Sciatic nerve (tissue), 2 donors: ENCODE measurements at regions not wholly inside any gene's neighbourhood (a gene's known extent, or its start where the extent isn't known, plus 50 kb on each side); places are given as distances from the start of the nearest gene placed in this dataset.
"Not testable (repeated sequence)": the region's sequence is repeated elsewhere in the genome, so short reads cannot be mapped to it uniquely, and the experiment has no call there.

Experiments used
- ATAC-seq: fragments of 200-7000 bp; cut with Tn5 transposase; one replicate; pipeline ENCODE4 v1.9.1; 2020; ENCODE audit warnings: mild to moderate bottlenecking, moderate library complexity
- DNase-seq: peaks from one replicate; pipeline ENCODE4 v3.0.0-alpha.2; 2020; ENCODE audit warnings: low spot score
- intact Hi-C: fragments of 100-400 bp; cut with DNase I; formaldehyde crosslinking; loops from one replicate; pipeline ENCODE4 v1.14.2; 2022
- donor health status: DM: no; HTN: no; CAD: no.
- donor health status: DM: no; HTN: no; CAD: no.

DNA sequence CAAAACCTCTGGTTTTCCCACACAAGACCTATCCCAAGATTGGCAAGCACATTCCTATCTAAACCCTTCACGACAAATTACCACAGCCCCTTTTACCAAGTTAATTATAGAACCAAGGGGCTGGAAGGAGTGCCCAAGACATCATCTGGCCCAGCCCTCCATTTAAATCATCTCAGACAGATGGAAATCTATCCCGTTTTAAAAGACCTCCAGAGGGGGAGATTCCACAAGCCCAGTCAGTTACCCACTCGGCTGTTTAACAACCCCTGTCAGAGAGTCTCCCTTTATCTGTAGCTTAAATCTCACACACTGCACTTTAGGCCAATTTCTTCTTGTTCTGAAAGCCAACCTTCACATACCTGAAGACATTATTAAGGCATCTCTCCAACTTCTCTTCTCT, 179.1 kb upstream of the MEIS1 start:
- ATAC-seq (no peak), DNase-seq (no peak)
- intact Hi-C loops, result no loop called here

DNA sequence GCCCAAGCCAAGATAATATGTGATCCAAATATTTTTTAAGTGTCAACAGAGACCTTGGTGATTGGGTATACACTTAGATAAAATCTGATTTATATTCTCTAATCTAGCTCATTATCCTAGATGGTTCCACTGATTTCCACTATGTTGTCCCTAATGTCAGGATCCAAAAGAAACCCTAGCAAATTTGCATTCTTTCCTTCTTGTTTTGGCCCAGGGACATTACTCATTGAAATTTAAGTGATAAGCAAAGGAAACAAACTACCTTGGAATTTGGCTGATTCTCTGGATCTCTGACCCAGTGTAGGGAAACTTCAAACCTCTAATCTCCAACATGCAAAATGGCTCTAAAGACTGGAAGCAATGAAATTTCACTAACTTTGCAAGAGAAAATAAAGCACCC, 179.8 kb upstream of the MEIS1 start:
- ATAC-seq (no peak), DNase-seq (no peak)
- intact Hi-C loops, result no loop called here

DNA sequence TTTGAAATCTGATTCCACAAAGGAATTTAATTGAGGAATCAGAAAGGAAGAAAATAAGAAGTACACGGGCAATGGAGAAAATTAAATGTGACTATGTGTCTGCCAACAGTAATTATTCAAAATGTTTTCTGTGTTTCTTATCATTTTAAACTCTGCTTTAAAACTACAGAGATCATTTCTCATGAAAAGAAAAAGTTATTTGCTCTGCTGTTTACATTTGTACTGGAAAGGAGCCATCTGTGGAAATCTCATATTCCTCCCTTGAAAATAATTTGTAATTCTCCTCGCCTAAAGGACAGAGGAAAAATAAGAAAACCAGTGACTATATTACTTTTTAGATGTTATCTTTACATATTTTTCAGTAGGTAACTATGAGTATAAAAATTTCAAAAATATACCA, 181.9 kb upstream of the MEIS1 start:
- no peak for DNase-seq

DNA sequence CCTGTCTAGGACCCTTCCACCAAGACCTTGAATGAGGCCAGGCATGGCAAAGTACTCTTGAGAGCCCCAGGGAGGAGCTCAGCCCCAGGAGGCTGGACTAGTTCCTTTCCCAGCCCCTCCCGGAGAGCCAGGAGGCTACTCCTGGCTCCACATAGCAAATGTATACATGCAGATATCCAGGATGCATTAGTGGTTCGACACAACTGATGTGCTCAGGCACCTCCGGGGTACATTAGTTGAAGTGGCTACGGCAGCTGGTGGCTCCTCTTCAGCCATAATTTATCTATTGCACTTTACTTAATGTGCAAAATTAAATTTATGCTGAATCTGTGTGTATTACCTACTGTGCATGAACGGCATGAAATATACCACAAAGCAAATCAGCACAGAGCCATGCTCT, 182.8 kb upstream of the MEIS1 start:
- intact Hi-C loops, result no loop called here
- ATAC-seq (no peak), DNase-seq (no peak)

More for the DNA sequence above, 181.9 kb upstream of the MEIS1 start:
- intact Hi-C loops, result no loop called here
- ATAC-seq, result no peak

DNA sequence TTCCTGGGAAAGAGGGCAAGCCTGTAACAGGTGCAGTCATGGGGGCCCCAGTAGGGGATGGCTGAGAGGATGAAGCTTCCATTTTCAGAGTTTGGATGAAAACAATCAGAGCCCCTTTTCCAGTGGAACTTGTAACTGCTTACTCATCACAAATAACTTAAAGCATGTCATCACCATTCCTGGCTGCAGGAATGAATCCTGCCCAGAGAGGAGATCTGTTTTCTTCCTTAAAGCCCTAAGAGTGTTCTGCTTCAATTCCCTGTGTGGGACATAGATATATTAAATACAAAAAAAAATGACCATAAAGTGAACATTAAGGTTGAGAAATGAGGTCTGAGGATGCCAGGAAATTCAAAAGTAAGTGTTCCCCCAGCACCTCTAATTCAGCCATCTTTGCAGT, 183.4 kb upstream of the MEIS1 start:
- DNase-seq (no peak), ATAC-seq (no peak)
- intact Hi-C loops, result no loop called here

DNA sequence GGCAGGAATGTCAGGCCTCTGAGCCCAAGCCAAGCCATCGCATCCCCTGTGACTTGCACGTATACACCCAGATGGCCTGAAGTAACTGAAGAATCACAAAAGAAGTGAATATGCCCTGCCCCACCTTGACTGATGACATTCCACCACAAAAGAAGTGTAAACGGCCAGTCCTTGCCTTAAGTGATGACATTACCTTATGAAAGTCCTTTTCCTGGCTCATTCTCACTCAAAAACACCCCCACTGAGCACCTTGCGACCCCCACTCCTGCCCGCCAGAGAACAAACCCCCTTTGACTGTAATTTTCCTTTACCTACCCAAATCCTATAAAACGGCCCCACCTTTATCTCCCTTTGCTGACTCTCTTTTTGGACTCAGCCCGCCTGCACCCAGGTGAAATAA, 185.8 kb upstream of the MEIS1 start:
- ATAC-seq, DNase-seq, intact Hi-C loops: not testable (repeated sequence)

DNA sequence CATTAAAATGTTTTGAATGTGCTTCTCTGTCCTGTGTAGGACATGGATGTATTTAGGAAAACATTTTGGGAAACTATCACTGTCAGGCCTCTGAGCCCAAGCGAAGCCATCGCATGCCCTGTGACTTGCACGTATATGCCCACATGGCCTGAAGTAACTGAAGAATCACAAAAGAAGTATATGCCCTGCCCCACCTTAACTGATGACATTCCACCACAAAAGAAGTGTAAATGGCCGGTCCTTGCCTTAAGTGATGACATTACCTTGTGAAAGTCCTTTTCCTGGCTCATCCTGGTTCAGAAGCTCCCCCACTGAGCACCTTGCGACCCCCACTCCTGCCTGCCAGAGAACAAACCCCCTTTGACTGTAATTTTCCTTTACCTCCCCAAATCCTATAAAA, 191.1 kb upstream of the MEIS1 start:
- ATAC-seq, DNase-seq, intact Hi-C loops: not testable (repeated sequence)

DNA sequence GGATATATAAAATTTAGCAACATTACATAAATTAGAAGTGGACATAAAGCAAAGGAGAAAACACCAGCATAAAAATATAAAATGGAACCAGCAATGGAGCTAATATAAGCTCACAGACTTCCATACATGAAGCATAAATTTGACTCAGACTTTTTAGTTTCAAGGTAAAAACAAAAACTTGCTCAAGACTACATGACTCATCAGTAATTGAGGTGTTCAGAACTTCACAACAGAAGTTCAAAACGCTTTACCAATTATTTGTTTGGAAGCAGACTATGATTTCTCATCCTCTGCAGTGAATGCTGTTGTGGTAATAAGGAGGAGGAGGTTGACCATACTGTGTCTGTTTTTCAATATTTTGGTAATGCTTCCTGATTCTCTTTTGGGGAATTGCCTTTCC, 192.0 kb upstream of the MEIS1 start:
- DNase-seq, intact Hi-C loops, ATAC-seq: not testable (repeated sequence)

DNA sequence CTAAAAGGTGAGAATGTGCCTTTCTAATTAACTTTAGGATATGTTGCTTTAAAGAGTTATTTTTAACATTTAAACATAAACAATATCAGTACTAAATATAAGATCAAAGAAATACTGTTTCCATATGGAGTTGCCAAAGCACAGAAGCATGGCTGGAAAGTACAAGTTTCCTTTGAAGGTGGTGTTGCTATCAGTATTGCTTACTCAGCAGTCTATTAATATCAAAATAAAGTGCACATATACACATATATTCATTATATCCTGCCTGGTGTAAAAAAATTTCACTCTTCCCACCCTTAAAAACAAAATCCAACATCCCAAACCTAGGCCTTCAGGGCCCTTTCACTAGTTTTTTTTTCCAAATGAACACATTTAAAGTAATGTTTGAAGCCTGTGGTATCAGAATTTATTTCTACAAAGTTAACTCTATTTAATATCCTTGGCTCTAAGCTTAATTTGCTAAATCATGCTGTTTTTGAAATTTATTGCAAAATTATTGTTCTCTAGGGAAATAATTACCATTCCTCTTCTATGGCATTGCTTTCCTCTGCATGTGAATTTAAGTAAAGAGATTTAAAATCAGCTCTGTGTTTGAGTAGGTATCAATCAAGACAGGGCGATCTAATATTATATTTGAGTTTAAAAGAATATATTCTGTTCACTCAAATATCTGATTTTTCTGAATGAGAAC, 192.7 kb upstream of the MEIS1 start:
- DNase-seq (no peak), ATAC-seq (no peak)
- intact Hi-C loops, result no loop called here

DNA sequence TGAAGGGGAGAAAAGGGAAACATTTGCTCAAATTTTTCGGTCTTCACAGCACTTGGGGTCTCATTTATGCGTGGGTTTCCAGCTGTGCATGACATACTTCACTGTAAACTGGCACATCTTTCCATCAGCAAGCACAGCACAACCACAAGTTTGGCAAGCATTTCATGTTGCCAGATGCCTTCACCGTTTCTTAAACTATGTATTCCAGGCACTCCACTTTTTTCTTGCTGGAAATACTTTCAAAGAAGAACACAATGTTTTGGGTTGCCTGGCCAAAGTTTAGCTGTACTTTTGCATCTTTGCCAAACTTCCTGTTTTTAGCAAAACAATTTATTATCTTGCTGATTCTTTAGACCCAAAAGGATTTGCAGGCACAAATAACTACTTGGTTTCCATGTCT, 194.6 kb upstream of the MEIS1 start:
- intact Hi-C loops, result no loop called here
- ATAC-seq (peak; percentile 78), DNase-seq (no peak)

DNA sequence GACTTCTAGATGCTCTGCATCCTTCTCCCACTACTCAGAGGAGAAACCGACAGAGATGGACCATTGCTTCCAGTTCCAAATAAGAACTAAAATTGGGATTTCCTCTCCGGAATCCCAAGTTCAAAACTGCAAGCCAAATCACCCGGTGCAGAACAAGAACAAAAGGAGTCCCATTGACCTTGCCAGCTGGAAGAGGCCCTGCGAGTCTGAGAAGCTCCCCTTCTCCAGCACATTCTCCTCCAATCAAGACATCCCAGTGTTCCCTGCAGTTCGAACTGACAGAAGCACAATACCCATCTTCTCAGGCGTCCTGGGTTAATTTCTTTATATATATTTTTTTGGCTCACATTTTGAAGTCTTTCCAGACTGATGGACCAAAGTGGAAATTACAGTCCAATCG, 195.3 kb upstream of the MEIS1 start:
- DNase-seq (no peak), ATAC-seq (peak; percentile 46)
- intact Hi-C loops, result no loop called here

DNA sequence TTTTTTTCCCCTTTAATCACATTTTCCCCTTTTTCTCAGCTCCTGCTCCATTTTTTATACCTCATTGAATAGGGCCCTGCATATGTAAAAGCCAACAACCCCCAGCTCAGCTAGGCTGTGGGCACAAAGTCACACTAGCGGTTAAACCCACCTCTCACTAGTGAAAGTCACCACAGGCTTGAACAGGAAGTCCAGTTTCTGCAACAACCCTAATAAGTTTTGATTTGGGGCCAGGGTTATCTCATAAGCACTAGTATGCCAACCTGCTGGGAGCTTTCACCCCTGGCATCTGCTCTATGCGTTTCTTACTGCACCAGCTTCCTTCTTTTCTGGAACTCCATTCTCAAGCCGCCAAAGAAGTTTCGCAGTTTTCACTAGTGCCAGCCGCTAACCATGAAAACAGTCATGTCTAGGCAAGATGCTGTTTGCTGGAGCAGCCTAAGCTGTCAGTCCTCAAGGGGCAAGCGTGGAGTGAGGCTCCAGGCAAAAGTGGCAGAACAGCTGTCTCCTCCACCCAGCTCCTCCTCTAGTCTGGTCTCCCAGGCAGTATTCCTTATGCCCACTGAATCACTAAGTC, 197.0 kb upstream of the MEIS1 start:
- intact Hi-C loops, result no loop called here
- ATAC-seq (no peak), DNase-seq (no peak)

DNA sequence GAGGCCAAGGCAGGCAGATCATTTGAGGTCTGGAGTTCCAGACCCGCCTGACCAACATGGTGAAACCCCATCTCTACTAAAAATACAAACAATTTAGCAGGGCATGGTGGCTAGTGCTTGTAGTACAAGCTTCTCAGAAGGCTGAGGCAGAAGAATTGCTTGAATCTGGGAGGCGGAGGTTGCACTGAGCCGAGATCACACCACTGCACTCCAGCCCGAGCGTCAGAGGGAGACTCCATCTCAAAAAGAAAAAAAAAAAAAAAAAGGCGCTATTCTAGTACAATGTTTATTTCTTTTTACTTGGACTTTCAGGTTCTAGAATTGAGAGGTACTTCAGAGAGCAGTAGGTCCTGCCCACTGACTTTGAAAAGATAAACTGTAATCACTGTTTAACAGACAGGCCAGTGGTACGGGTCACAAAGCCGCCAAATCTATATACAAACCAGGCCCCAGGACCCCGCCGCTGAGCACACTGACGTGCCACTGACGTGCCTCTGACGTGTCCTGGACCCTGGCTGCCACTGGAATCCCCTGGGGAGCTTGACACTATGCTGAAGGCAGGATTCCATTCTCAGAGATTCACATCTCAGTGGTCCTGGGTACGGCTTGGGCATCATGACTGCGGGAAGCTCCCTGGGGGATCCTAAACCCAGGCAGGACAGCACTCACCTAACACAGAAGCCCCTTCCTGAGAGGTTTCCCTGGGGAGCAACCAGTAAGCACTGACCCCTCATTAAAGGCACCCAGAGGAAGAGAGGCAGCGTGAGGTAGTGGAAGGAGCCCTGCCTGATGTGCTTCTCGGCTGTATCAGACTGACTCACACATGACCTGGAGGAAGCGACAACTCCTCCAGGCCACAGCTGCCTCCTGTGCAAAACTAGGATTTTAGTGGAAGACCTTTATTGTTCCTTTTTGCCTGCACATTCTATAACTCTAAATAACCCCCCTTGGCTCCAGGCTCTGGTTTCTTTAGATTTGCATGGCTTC, 197.8 kb upstream of the MEIS1 start:
- no peak for DNase-seq
- intact Hi-C loops, result no loop called here

DNA sequence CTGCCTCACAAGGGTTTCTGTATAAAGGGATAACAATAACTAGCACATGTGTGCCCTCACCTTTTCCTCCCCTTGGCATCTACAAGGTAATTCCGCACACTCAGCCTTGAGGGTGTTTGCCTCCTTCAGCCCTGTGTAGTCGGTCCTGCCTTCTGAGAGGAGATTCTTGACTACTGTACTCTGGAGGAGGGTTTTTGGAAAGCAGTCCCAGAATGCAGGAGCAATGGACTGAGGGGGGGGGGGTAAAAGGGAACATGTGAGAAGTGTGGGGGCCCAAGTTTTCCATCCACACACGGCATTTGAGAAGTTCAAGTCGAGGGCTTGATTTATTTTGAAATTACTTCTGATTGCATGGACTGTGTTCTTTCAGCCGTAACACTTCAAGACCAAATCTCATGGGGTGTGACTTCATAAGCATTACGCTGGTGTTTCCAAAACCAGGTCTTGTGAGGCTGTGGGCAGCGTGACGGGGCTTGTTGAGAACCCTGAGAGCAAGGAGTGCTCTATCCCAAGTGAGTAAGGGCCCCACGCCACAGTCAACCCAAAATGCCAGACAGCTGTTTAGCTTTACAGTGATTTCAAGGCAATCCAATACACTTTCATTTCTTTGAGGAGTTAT, 198.7 kb upstream of the MEIS1 start:
- intact Hi-C loops, result no loop called here
- DNase-seq (no peak), ATAC-seq (peak; percentile 58)

More for the DNA sequence above, 197.8 kb upstream of the MEIS1 start:
- no peak for ATAC-seq

DNA sequence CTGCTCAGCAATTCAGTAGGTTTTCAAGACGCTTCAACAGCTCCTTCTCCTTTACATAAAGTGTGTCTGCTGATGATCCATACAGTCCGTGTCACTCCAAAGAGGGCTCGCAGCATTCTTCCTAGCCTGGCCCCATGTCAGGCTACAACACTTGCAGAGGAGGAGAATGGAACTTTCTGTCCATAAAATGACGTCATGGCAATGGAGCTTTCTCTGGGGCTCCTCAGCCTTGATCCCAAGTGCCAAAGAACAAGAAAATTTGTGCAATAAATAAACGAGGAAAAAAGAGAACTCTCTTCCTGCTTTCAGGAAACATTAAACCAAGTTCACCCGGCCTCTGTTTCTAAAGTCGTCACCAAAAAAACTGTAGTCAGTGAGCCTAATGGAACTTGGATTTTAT, 199.5 kb upstream of the MEIS1 start:
- DNase-seq, result no peak
- no peak for ATAC-seq
- intact Hi-C loops, result no loop called here

DNA sequence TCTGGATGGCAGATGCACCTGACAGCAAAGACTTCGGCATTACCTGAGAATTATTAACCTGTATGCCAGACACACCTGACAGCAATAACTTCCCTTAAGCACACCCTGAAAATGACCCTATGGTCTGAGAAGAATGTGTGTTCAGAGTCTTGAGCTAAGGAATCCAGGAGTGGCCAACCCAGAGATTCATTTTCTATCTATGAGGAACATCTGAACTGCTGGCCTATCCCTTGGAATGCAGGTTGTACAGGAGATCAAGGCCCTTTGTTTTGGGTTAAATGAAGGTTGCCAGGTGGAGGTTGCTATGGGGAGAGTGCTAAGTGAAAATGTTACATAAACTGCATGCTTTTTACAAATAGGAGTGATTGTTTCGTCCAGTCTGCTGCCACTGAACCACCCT, 200.9 kb upstream of the MEIS1 start:
- DNase-seq, result no peak
- no peak for ATAC-seq
- intact Hi-C loops, result no loop called here

DNA sequence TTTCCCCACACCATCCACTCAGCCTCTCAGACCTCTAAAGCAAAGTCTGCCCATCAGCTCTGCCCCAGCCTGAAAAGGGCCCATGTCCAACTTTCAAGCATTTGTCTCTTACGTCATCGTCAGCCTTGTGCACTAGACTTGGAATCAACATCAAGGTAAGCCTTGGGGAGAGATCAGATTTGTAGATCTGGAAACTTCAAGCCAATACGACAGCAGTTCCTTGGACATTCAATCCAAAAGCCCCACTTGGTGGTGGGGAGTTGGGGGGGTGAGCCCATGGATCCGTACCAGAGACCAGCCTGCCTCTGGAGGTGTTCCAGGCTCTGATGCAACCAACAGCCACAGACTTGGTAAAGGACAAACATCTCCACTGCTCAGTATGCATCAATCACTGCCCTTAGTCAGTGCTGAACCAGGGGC, 206.8 kb upstream of the MEIS1 start:
- ATAC-seq (peak; percentile 92), DNase-seq (no peak)
- intact Hi-C loops, result no loop called here

DNA sequence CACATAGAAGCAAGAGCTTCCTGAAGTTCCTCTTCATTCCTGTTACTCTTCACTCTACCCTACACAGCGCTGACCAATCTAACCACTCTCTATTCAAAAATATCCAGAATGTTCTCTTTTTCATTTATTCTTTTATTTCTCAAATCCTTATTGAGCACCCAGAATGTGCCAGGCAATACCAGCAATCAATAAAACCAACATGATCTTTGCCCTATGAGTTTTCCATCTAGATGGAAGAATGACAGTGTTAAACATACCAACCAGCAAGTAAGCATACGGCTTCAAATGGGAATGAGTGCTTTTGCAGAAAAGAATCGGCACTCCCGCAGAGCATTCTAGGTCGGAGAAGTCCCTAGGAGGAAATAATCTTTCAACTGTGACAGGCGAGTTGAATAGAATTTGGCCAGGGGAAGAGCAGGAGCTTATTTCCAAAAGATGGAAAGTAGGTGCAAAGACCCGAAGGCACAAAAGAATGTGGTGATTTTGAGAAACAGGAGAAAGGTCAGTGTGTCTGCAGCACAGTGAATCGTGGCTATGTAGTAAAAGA, 217.8 kb upstream of the MEIS1 start:
- DNase-seq, result no peak
- intact Hi-C loops, result no loop called here
- no peak for ATAC-seq

DNA sequence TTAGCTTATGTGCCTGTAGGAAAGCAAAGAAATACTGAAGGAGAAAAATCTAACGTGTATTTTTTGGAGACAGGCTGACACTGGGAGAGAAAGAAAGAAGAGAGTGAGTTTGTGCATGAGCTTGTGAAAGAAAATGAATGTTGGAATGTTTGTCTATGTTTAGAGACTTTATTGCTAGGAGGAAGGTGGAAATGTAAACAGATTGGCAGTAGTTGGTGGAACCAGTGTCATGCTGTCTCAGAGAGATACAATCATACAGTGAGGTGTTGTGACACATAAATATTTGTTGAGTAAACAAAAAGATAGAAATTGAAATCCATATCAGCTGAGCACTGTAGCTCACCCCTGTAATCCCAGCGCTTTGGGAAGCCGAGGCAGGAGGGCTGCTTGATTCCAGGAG, 222.2 kb upstream of the MEIS1 start:
- intact Hi-C loops, result no loop called here
- ATAC-seq (no peak), DNase-seq (no peak)
